Suprapubic skin (tissue), 3 donors: ENCODE measurements at regions not wholly inside any gene's neighbourhood (a gene's known extent, or its start where the extent isn't known, plus 50 kb on each side); places are given as distances from the start of the nearest gene placed in this dataset.

ENCODE experiments used
- EP300 ChIP-seq: sonication (generic); formaldehyde crosslinking; IDR thresholded peaks from one replicate; pipeline ENCODE4 v1.6.1; 2017; ENCODE audit warnings: antibody characterized with exemption
- TF ChIP-seq, protein P1 (sequence below), 2 donors: fragments of 200-600 bp in 1 of 2; fragments of 450-650 bp in 1 of 2; sonication (generic) in 1 of 2; IDR thresholded peaks; one replicate each; pipeline ENCODE4 v1.5.1; 2016 to 2019; ENCODE audit warnings: antibody characterized with exemption in 2 of 2, mild to moderate bottlenecking in 1 of 2, moderate library complexity in 1 of 2

DNA sequence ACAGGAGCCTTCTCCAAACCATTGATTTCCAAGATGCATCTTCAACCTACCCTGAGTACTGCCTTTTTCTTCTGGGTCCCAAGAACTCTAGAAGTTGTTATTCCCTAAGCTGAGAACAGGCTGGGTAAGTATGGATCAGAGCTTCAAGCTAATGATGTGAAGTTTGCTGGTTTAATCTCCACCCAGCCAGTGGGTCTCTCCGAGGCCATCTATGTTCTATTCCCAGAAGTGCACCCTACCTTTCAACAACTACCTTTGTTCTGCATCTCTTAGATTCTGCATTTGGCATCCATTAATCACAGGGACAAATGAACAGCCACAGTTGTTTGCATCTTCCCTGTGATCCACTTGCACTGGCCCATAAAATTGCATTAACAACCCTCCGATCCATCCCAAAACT lies 246.2 kb downstream of the HIVEP2 start:
- no peak for TF ChIP-seq EP300
- TF ChIP-seq, protein P1, sequence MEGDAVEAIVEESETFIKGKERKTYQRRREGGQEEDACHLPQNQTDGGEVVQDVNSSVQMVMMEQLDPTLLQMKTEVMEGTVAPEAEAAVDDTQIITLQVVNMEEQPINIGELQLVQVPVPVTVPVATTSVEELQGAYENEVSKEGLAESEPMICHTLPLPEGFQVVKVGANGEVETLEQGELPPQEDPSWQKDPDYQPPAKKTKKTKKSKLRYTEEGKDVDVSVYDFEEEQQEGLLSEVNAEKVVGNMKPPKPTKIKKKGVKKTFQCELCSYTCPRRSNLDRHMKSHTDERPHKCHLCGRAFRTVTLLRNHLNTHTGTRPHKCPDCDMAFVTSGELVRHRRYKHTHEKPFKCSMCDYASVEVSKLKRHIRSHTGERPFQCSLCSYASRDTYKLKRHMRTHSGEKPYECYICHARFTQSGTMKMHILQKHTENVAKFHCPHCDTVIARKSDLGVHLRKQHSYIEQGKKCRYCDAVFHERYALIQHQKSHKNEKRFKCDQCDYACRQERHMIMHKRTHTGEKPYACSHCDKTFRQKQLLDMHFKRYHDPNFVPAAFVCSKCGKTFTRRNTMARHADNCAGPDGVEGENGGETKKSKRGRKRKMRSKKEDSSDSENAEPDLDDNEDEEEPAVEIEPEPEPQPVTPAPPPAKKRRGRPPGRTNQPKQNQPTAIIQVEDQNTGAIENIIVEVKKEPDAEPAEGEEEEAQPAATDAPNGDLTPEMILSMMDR (IDR thresholded peaks at IDR 0.05), result no peak
